Fibroblast of pulmonary artery (primary cell): ENCODE measurements at regions not wholly inside any gene's neighbourhood (a gene's known extent, or its start where the extent isn't known, plus 50 kb on each side); places are given as distances from the start of the nearest gene placed in this dataset.

Source experiments
- DNase-seq: peaks from one replicate; pipeline ENCODE4 v3.0.0-alpha.2; 2010; ENCODE audit warnings: low read depth
- H3K4me3 ChIP-seq: replicated peaks from 2 replicates; pipeline ENCODE4 v1.5.1; 2011; ENCODE audit warnings: low read depth, mild to moderate bottlenecking, control low read depth, low read length, moderate library complexity
- CTCF ChIP-seq: IDR thresholded peaks from 2 replicates; pipeline ENCODE4 v1.5.1; 2011; ENCODE audit warnings: mild to moderate bottlenecking, control low read depth, low read length, inconsistent platforms; ENCODE audit errors: missing control alignments

GRCh38 chr11:87961606-87962005 is 213.6 kb downstream of the RAB38 start:
- H3K4me3 ChIP-seq, result no peak overlapping the region
- TF ChIP-seq CTCF, result no peak
- no peak for DNase-seq

- TF ChIP-seq CTCF, result no peak
- no peak overlapping the region for H3K4me3 ChIP-seq
- DNase-seq, result no peak
These were observed 217.3 kb downstream of the RAB38 start for GRCh38 chr11:87957961-87958360.

- TF ChIP-seq CTCF, result no peak
- peak; percentile 2 for DNase-seq
- H3K4me3 ChIP-seq, result no peak overlapping the region
These were observed 220.8 kb downstream of the RAB38 start for GRCh38 chr11:87954476-87954875.

- no peak for DNase-seq
- H3K4me3 ChIP-seq, result no peak overlapping the region
- no peak for TF ChIP-seq CTCF
These were observed 232.5 kb downstream of the RAB38 start for GRCh38 chr11:87942786-87943185.

GRCh38 chr11:87934182-87934581 is 241.1 kb downstream of the RAB38 start:
- TF ChIP-seq CTCF, result no peak
- DNase-seq, result no peak

GRCh38 chr11:87926250-87926970 is 248.8 kb downstream of the RAB38 start:
- no peak overlapping the region for H3K4me3 ChIP-seq
- DNase-seq, result peak; percentile 70
- no peak for TF ChIP-seq CTCF

More at GRCh38 chr11:87934182-87934581, 241.1 kb downstream of the RAB38 start:
- H3K4me3 ChIP-seq, result no peak overlapping the region

- TF ChIP-seq CTCF, result no peak
- DNase-seq, result no peak
- H3K4me3 ChIP-seq, result no peak overlapping the region
These were observed 251.1 kb downstream of the RAB38 start for GRCh38 chr11:87924125-87924524.
